NT2/D1 (cell line): ENCODE measurements at regions not wholly inside any gene's neighbourhood (a gene's known extent, or its start where the extent isn't known, plus 50 kb on each side); places are given as distances from the start of the nearest gene placed in this dataset.

ENCODE experiments used
- SUZ12 ChIP-seq: IDR thresholded peaks from 2 replicates; pipeline ENCODE4 v1.6.1; 2011; ENCODE audit not compliant: insufficient read length, insufficient read depth; ENCODE audit errors: extremely low read depth
- YY1 ChIP-seq: IDR thresholded peaks from 2 replicates; pipeline ENCODE4 v1.6.1; 2011; ENCODE audit not compliant: insufficient read length, insufficient read depth
- ZNF274 ChIP-seq: IDR thresholded peaks from 2 replicates; pipeline ENCODE4 v1.6.1; 2011; ENCODE audit warnings: mild to moderate bottlenecking, low read depth, low read length

GRCh38 chr13:76386321-76386720 lies 499.9 kb downstream of the KCTD12 start:
- TF ChIP-seq SUZ12, result no peak
- TF ChIP-seq YY1, result no peak
- no peak for TF ChIP-seq ZNF274
